Epithelial cell of esophagus (primary cell): ENCODE measurements at regions not wholly inside any gene's neighbourhood (a gene's known extent, or its start where the extent isn't known, plus 50 kb on each side); places are given as distances from the start of the nearest gene placed in this dataset.
"Not testable (repeated sequence)": the region's sequence is repeated elsewhere in the genome, so short reads cannot be mapped to it uniquely, and the experiment has no call there.

ENCODE experiments used
- DNase-seq: peaks from one replicate; pipeline ENCODE4 v3.0.0; 2010; ENCODE audit warnings: low read depth
- H3K4me3 ChIP-seq: 2 replicates; pipeline ENCODE4 v1.5.1; 2011; ENCODE audit warnings: mild to moderate bottlenecking, low read length, control low read depth
- TF ChIP-seq, protein P1 (sequence below): IDR thresholded peaks from 2 replicates; pipeline ENCODE4 v1.5.1; 2011; ENCODE audit warnings: low read depth, mild to moderate bottlenecking, low read length, control low read depth, inconsistent platforms; ENCODE audit not compliant: insufficient read depth; ENCODE audit errors: missing control alignments

DNA sequence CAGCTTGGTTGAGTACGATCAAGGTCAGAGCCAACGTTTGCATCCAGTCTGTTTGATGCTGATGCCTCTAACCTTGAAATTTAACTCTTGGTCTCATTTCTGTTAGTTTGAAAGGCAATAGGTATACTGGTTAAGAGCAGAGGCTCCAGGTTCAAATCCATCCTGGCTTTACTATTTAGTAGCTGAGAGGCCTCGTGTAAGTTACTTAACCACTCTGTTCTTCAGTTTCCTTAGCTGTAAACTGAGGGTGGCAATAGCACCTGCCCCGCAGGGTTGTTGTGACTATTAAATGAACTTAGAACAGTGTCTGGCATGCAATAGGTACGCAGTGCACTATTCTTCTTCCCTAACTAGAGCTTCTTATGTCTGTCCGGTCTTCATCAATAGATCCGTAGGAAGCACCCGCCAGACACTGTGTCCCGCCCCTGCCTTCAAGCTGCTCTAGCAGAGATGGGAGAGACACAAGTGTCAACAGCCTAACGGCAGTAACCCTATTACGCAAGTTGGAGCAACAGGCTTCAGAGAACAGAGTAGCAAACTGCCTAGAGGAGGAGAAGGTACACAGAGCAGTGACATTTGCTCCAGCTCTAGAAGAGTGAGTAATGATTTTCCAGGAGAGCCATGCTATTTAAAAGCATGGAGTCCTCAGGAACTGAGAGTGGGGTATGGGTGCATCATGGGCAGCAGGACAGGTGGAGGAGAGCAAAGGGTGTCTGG lies 62.7 kb upstream of the ST3GAL5 start:
- TF ChIP-seq, protein P1, sequence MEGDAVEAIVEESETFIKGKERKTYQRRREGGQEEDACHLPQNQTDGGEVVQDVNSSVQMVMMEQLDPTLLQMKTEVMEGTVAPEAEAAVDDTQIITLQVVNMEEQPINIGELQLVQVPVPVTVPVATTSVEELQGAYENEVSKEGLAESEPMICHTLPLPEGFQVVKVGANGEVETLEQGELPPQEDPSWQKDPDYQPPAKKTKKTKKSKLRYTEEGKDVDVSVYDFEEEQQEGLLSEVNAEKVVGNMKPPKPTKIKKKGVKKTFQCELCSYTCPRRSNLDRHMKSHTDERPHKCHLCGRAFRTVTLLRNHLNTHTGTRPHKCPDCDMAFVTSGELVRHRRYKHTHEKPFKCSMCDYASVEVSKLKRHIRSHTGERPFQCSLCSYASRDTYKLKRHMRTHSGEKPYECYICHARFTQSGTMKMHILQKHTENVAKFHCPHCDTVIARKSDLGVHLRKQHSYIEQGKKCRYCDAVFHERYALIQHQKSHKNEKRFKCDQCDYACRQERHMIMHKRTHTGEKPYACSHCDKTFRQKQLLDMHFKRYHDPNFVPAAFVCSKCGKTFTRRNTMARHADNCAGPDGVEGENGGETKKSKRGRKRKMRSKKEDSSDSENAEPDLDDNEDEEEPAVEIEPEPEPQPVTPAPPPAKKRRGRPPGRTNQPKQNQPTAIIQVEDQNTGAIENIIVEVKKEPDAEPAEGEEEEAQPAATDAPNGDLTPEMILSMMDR = no peak
- H3K4me3 ChIP-seq = no peak overlapping the region
- DNase-seq = no peak

DNA sequence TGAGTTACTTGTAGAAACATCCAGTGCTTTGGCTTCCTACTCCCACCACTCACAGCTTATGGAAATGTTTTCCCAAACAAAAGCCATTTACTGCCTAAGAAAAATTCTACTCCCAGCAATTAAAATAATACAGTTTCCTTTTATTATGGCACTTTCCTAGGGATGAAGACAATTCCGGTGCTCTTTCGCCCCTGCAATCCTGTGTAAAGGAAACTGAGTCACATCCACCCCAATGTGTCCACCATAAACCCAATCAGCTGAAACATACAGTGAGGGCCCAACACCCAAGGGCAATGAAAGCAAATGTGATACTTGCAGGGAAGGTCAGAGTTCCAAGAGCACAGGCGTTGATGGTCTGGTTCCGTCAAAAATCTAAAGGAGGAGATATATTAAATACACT lies 62.0 kb upstream of the ST3GAL5 start:
- no peak for DNase-seq
- no peak overlapping the region for H3K4me3 ChIP-seq
- TF ChIP-seq, protein P1 = no peak

DNA sequence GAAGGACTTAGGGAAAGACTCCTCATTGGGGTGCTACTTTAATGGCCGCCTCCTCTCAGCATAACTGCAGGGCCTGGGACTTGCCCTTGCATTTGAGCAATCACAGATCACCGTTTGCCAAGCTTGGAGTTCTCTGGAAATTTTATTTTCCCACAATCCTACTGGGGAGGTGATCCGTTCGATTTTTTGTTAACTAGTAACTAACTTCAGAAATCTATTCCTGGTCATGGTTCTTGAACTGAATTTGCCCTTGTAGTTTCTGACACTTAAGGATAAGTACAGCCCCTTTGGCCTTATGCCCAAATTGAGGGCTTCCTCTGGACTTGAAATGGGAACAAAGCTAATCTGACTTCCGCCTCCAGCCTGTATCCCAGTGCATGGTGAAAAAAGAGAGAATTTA lies 60.5 kb upstream of the ST3GAL5 start:
- no peak overlapping the region for H3K4me3 ChIP-seq
- TF ChIP-seq, protein P1 = no peak
- no peak for DNase-seq

DNA sequence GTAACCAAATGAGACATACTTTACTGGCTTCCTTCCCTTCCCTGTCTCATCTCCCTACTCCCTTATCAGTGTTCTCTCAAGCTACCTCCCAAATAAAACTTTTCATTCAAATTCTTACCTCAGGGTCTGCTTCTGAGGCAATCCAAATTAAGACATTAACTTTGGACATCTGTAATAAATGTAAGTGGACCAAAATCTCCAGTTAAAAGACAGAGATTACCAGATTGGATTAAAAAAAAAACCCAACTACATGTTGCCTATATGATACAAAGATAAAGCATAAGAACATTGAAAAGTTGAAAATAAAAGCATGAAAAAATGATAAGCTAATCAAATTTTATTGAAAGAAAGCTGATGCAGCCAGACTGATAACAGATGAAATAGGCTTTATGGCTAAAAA lies 58.8 kb upstream of the ST3GAL5 start:
- H3K4me3 ChIP-seq = no peak overlapping the region
- DNase-seq = no peak
- TF ChIP-seq, protein P1 = no peak

DNA sequence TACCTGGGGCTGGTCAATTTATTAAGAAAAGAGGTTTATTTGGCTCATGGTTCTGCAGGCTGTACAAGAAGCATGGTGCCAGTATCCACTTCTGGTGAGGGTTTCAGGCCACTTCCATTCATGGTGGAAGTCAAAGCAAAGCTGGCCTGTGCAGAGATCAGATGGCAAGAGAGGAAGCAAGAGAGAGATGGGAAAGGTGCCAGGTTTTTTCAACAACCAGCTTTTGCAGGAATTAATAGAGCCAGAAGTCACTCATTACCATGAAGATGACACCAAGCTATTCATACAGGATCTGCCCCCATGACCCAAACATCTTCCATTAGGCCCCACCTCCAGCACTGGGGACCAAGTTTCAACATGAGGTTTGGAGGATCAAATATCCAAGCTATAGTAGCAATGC lies 56.8 kb upstream of the ST3GAL5 start:
- no peak overlapping the region for H3K4me3 ChIP-seq
- DNase-seq = no peak
- TF ChIP-seq, protein P1 = no peak

DNA sequence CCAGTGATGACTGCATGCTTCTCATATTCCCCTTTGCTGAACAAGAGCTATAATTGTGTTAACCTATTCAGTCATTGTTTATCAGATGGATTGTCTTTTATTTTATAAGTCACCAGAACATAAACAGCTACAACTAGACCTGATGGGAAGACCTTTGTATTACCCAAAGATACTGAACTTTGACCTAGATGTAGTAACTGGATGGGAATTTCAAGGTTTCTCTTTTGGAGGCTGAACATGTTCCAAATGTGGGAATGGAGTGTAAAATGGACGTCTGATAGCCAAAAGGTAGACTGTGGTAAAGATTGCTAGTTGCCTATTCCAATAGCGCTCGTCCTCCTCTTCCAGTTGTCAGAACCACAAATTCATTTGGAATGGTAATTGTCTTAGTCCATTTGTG lies 56.4 kb upstream of the ST3GAL5 start:
- no peak overlapping the region for H3K4me3 ChIP-seq
- no peak for DNase-seq
- TF ChIP-seq, protein P1 = no peak

DNA sequence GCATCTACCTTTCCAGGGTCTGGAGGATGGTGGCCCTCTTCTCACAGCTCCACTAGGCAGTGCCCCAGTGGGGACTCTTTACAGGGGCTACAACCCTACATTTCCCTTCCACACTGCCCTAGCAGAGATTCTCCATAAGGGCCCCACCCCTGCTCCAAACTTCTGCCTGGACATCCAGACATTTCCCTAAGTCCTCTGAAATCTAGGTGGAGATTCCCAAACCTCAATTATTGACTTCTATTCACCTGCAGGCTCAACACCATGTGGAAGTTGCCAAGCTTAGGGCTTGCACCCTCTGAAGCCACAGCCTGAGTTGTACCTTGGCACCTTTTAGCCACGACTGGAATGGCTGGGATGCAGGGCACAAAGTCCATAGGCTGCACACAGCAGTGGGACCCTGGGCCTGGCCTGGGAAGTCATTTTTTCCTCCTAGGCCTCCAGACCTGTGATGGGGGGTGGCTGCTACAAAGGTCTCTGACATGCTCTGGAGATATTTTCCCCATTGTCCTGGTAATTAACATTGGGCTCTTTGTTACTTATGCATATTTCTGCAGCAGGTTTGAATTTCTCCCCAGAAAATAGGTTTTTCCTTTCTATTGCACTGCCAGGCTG lies 53.7 kb upstream of the ST3GAL5 start:
- H3K4me3 ChIP-seq = no peak overlapping the region
- no peak for DNase-seq

DNA sequence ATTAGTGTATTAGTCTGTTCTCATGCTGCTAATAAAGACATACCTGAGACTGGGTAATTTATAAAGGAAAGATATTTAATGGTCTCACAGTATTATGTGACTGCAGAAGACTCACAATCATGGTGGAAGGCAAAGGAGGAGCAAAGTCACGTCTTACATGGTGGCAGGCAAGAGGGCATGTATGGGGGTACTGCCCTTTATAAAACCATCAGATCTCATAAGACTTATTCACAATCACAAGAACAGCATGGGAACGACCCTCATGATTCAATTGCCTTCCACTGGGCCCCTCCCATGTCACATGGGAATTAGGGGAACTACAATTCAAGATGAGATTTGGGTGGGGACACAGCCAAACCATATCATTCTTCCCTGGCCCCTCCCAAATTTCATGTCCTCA lies 52.7 kb upstream of the ST3GAL5 start:
- DNase-seq, H3K4me3 ChIP-seq: not testable (repeated sequence)

More for the DNA sequence above, 53.7 kb upstream of the ST3GAL5 start:
- TF ChIP-seq, protein P1 = no peak
